Activated CD4-positive, alpha-beta T cell treated with anti-CD3 and anti-CD28 coated beads, Interleukin-2, amount 50 U/mL, for 4 hours (primary cell): ENCODE measurements at regions not wholly inside any gene's neighbourhood (a gene's known extent, or its start where the extent isn't known, plus 50 kb on each side); places are given as distances from the start of the nearest gene placed in this dataset.
"Not testable (repeated sequence)": the region's sequence is repeated elsewhere in the genome, so short reads cannot be mapped to it uniquely, and the experiment has no call there.

Source experiments
- DNase-seq, 2 experiments: peaks; one replicate each; pipeline ENCODE4 v3.0.0-alpha.2; 2020

GRCh38 chr3:103818800-103819199 lies 1384.0 kb downstream of the ZPLD1 start:
- no peak for DNase-seq

DNA sequence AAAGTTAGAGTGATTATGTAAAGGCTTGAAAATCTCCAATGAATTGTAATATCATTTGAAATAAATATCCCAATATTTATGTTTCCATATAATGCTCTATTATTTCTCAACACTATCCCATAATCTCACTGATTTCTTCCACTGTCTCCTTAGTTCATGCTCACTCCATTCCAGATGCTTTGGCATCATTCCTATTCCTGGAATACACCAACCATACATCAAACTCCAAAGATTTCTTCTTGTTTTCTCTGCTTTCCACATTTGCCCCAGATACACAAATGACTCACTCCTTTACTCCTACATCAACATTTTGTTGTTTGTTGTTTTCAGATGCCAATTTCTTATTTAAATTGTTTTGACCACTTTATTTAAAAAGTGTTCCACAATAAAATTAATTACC lies 1390.8 kb downstream of the ZPLD1 start:
- DNase-seq = no peak

DNA sequence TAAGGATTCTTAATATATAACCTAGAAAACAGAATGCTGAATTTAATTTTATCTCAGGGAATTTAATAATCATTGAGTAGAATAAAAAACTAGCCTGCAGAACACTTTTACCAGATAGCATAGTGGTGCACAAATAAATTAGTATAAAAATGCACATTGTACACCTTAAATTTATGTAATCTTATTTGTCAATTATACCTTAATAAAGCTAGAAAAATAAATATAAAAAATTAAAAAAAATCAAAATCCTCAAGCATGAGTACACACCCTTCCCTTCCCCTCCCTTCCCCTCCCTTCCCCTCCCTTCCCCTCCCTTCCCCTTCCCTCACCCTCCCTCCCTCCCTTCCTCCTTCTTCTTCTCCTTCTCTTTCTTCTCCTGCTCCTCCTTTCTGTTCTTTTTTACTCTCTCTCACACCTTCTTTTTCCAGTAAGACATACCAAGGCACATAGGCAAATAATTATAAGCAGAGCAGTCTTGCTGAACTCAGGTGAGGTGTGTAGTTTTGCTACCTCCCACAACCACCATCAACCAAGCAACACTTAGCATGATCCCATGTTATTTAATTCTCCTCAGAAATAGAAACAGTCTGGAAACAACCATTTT lies 1395.0 kb downstream of the ZPLD1 start:
- no peak for DNase-seq

GRCh38 chr3:103847081-103848062 lies 1412.6 kb downstream of the ZPLD1 start:
- DNase-seq = no peak

GRCh38 chr3:103851793-103852192 lies 1417.0 kb downstream of the ZPLD1 start:
- no peak for DNase-seq

DNA sequence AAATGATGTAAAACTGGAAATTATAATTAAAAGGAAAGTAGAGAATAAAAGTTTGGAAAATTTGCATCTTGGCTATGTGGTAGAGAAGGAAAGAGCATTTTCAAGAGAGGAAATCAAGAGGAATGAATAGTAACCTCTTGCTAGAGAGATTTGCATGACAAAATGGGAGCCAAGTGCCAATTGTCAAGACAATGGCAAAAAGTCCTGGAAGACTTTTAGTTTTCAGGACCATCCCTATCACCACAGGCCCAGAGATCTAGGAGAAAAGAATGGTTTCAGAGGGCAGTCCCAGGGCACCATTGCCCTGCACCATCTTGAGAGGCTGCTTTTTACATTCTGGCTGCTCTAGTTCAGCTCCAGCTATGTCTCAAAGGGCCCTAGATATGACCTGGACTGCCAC lies 1427.6 kb downstream of the ZPLD1 start:
- DNase-seq = no peak

GRCh38 chr3:103863381-103863780 lies 1428.6 kb downstream of the ZPLD1 start:
- no peak for DNase-seq

DNA sequence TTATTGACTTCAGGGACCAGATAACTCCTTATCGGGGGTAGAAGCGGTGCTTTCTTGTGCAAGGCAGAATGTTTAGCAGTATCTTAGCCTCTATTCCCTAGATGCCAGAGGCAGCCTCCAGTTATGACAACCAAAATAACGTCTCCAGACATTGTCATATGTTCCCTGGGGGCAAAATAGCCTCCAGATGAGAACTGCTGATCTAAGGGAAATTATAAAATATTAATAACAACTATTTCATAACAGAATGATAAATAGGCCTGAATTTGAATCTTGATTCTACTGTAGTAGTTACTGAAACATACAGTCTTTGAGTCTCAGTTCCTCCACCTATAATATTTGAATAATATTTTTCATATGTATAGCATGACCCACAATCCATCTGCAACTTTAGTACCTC lies 1431.3 kb downstream of the ZPLD1 start:
- DNase-seq = no peak

- no peak for DNase-seq
These were observed 1438.2 kb downstream of the ZPLD1 start for GRCh38 chr3:103873021-103873420.

GRCh38 chr3:103873897-103874545 lies 1439.2 kb downstream of the ZPLD1 start:
- no peak for DNase-seq

GRCh38 chr3:103881809-103882208 lies 1447.0 kb downstream of the ZPLD1 start:
- DNase-seq = not testable (repeated sequence)

- no peak for DNase-seq
These were observed 1454.9 kb downstream of the ZPLD1 start for GRCh38 chr3:103889675-103890074.

GRCh38 chr3:103894162-103894822 lies 1459.5 kb downstream of the ZPLD1 start:
- no peak for DNase-seq

- DNase-seq = no peak
These were observed 1464.5 kb downstream of the ZPLD1 start for GRCh38 chr3:103899328-103899727.

DNA sequence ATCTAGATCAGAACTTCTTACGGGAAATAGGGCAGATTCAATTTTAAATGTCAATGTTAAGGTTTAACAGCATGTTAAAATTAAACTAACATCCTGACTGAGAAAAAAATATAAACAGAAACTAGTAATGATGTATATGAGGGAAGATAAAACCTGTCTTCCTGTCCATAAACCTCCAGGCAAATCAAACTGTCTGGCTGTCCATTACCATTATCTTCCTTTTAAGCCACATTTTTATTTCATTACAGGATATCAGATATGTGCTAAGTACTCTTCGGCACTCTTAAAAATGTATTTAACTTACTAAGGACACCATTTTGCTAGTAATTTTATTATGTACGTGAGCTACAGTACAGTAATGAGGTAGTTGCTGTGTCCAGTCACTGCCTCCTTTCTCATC lies 1461.7 kb upstream of the ALCAM start:
- DNase-seq = no peak

DNA sequence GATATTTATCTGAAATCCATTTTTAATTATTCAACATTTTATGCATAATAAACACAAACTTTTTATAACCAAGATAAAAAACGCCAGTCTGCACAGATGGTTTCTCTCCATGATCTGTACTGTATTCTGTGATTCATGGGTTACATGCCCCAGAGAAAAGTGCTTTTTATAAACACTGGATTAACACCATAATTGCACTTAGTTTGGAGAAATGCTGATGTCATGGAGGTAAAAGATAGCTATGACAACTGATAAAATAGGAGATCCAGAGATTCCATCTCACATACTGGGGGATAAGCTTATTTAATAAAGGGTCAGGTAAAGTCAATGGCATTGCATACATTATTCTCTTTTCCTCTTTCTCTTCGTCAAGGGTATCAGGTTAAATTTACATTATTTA lies 1460.4 kb upstream of the ALCAM start:
- DNase-seq = no peak

- DNase-seq = no peak
These were observed 1459.9 kb upstream of the ALCAM start for GRCh38 chr3:103906808-103907207.

DNA sequence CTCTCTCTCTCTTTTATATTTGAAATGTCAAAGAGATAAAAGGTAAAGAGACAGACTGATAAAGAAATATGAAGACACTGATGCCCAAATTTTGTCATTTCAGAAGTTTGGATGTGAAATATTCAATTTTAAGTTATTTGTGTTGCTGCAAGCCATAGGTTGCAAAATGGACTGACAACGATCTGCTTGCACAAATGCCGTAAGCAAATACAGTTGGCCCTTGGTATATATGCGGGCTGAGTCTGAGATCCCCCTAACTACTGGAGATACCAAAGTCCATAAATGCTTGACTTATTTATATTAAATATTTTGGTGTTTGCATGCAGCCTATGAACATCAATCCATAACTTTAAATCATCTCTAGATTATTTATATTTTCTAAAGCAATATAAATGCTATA lies 1459.1 kb upstream of the ALCAM start:
- DNase-seq = no peak

DNA sequence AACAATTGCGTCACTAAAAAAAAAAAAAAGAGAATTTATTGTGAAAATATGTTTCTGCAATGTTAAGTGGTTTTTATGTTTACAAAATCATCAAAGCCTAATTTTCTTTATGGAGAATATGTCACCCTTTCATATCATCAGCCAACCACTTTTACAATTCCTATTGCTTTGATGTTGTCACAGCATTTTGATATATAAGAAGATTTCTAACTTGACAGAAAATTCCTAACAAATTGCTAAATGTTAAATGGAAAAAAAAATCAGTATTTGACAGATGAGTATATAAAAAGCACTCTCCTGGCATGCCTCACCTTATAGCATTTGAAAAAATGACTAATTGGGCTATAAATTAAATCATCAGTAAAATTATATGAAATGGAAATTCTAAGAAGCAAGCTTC lies 1457.3 kb upstream of the ALCAM start:
- no peak for DNase-seq

- DNase-seq = no peak
These were observed 1448.4 kb upstream of the ALCAM start for GRCh38 chr3:103918336-103918735.

DNA sequence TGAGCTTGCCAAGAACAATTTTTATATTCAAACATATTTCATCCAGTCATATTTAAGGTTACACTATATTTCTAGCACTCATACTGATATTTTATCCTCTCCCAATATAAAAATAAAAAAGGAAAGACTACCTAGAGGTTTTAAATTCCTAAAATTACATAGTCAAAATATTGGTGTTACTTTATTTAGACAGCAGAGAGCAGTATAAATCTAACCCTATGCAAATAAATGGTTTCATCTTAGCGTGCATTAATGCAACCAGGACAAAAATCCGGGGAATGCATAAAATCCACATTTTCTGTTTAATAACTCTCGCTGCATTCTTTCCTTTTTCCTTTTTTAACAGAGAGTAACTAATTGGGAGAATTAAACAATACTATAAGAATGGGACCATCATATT lies 1447.4 kb upstream of the ALCAM start:
- no peak for DNase-seq

DNA sequence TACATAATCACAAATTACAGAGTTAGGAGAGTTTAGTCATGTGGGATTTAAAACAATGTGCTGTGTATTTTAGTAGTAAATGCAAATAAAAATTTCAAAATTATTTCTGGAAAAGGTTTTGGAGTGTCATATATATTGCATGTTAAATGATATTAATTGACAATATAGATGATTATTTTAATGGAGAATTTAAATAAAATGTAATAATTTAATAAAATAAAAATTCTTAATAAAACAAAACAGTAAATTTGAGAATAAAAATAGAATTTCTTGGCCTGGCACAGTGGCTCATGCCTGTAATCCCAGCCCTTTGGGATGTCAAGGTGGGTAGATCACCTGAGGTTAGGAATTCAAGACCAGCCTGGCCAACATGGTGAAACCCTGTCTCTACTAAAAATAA lies 1442.8 kb upstream of the ALCAM start:
- DNase-seq = no peak

GRCh38 chr3:103924544-103924943 lies 1442.2 kb upstream of the ALCAM start:
- no peak for DNase-seq
